IMR-90 (cell line): ENCODE measurements at regions not wholly inside any gene's neighbourhood (a gene's known extent, or its start where the extent isn't known, plus 50 kb on each side); places are given as distances from the start of the nearest gene placed in this dataset.

Source experiments
- ATAC-seq: fragments of 200-7000 bp; cut with Tn5 transposase; 2 replicates; pipeline ENCODE4 v1.9.1; 2020; ENCODE audit warnings: low read depth, mild to moderate bottlenecking, moderate library complexity
- BruUV-seq: library from RNA; stranded (reverse); fragments of 400-500 nt; replicated peaks from 2 replicates; lab custom pipeline; 2021; lab: Mats Ljungman, UMichigan
- CTCF ChIA-PET: fragments of 300-600 bp; formaldehyde crosslinking; extraction: SDS; loops from one replicate; lab custom pipeline; 2021; ENCODE audit warnings: antibody characterized with exemption; lab: Yijun Ruan, JAX
- POLR2A ChIA-PET: fragments of 300-600 bp; sonication (Branson Sonifier 250); formaldehyde crosslinking; loops from one replicate; lab custom pipeline; 2022; ENCODE audit warnings: antibody characterized with exemption; ENCODE audit not compliant: unreplicated experiment; lab: Charles Lee
- DNase-seq: peaks from one replicate; pipeline ENCODE4 v3.0.0; 2013
- H2AFZ ChIP-seq: replicated peaks from 2 replicates; pipeline ENCODE3; 2013; ENCODE audit warnings: low read length, mild to moderate bottlenecking; ENCODE audit not compliant: poor library complexity
- H2AK5ac ChIP-seq: 2 replicates; pipeline ENCODE4 v1.6.1; 2013; ENCODE audit warnings: low read depth, low read length, inconsistent platforms
- H2AK9ac ChIP-seq: replicated peaks from 2 replicates; pipeline ENCODE3; 2013; ENCODE audit warnings: mild to moderate bottlenecking, low read depth, low read length, moderate library complexity; ENCODE audit not compliant: poor library complexity
- H2BK120ac ChIP-seq: 2 replicates; pipeline ENCODE4 v1.6.1; 2013; ENCODE audit warnings: low read depth, low read length, inconsistent platforms
- H2BK15ac ChIP-seq: 3 replicates; pipeline ENCODE4 v1.6.1; 2013; ENCODE audit warnings: low read depth, low read length, inconsistent platforms
- H2BK20ac ChIP-seq: 2 replicates; pipeline ENCODE4 v1.6.1; 2013; ENCODE audit warnings: low read depth, mild to moderate bottlenecking, inconsistent platforms, low read length, moderate library complexity
- H2BK5ac ChIP-seq: 2 replicates; pipeline ENCODE4 v1.6.1; 2013; ENCODE audit warnings: mild to moderate bottlenecking, low read depth, low read length, inconsistent platforms; ENCODE audit not compliant: poor library complexity, severe bottlenecking
- H3K14ac ChIP-seq: replicated peaks from 2 replicates; pipeline ENCODE4 v1.6.1; 2013; ENCODE audit warnings: low read depth, low read length, inconsistent platforms
- H3K18ac ChIP-seq: 2 replicates; pipeline ENCODE4 v1.6.1; 2013; ENCODE audit warnings: low read depth, low read length, control low read depth
- H3K23ac ChIP-seq: 2 replicates; pipeline ENCODE4 v1.6.1; 2013; ENCODE audit warnings: low read depth, low read length, inconsistent platforms
- H3K27ac ChIP-seq: 2 replicates; pipeline ENCODE4 v1.5.1; 2013; ENCODE audit warnings: mild to moderate bottlenecking, control low read depth, low read length; ENCODE audit not compliant: insufficient read depth
- H3K27me3 ChIP-seq: 2 replicates; pipeline ENCODE4 v1.6.1; 2013; ENCODE audit warnings: low read length; ENCODE audit not compliant: control insufficient read depth, insufficient read depth
- H3K36me3 ChIP-seq: 2 replicates; pipeline ENCODE4 v1.6.1; 2013; ENCODE audit warnings: low read length, mixed read lengths; ENCODE audit not compliant: control insufficient read depth, insufficient read depth
- H3K4ac ChIP-seq: 2 replicates; pipeline ENCODE4 v1.6.1; 2013; ENCODE audit warnings: low read depth, low read length, inconsistent platforms
- H3K4me1 ChIP-seq: 2 replicates; pipeline ENCODE4 v1.6.1; 2013; ENCODE audit warnings: low read length, mixed read lengths; ENCODE audit not compliant: control insufficient read depth, insufficient read depth
- H3K4me2 ChIP-seq: 2 replicates; pipeline ENCODE4 v1.6.1; 2013; ENCODE audit warnings: low read depth, mild to moderate bottlenecking, control low read depth, low read length, moderate library complexity
- H3K4me3 ChIP-seq: 2 replicates; pipeline ENCODE4 v1.5.1; 2013; ENCODE audit warnings: low read depth, mild to moderate bottlenecking, control low read depth, low read length, moderate library complexity; ENCODE audit not compliant: insufficient read depth
- H3K56ac ChIP-seq: 2 replicates; pipeline ENCODE4 v1.6.1; 2013; ENCODE audit warnings: low read length, inconsistent platforms; ENCODE audit not compliant: insufficient read depth; ENCODE audit errors: extremely low read depth
- H3K79me1 ChIP-seq, 2 experiments: 2 replicates each; pipeline ENCODE4 v1.6.1; 2013; ENCODE audit warnings: low read length in 2 of 2, inconsistent platforms in 1 of 2, low read depth in 1 of 2
- H3K9ac ChIP-seq: 2 replicates; pipeline ENCODE4 v1.6.1; 2013; ENCODE audit warnings: low read depth, low read length, control low read depth
- H3K9me1 ChIP-seq: 2 replicates; pipeline ENCODE4 v1.6.1; 2013; ENCODE audit warnings: low read length, inconsistent platforms; ENCODE audit not compliant: insufficient read depth
- H3K9me3 ChIP-seq: 2 replicates; pipeline ENCODE4 v1.6.1; 2013; ENCODE audit warnings: low read length; ENCODE audit not compliant: control insufficient read depth, insufficient read depth
- H4K20me1 ChIP-seq: 2 replicates; pipeline ENCODE4 v1.6.1; 2013; ENCODE audit warnings: low read length, inconsistent platforms; ENCODE audit not compliant: insufficient read depth
- H4K5ac ChIP-seq: 2 replicates; pipeline ENCODE4 v1.6.1; 2013; ENCODE audit warnings: mild to moderate bottlenecking, low read depth, low read length, control low read depth
- H4K8ac ChIP-seq, 2 experiments: 2 replicates each; pipeline ENCODE4 v1.6.1; 2013; ENCODE audit warnings: low read depth in 2 of 2, low read length in 2 of 2, control low read depth in 1 of 2, inconsistent platforms in 1 of 2
- H4K91ac ChIP-seq: 2 replicates; pipeline ENCODE4 v1.6.1; 2013; ENCODE audit warnings: low read depth, low read length, inconsistent platforms; ENCODE audit not compliant: insufficient read depth
- BHLHE40 ChIP-seq: fragments of 150-350 bp; IDR thresholded peaks from 2 replicates; pipeline ENCODE4 v1.6.1; 2016; ENCODE audit warnings: mild to moderate bottlenecking, low read depth, low read length
- CEBPB ChIP-seq: IDR thresholded peaks from 2 replicates; pipeline ENCODE4 v1.6.1; 2012; ENCODE audit warnings: low read depth, low read length, improper control_type of control experiment
- CHD1 ChIP-seq: IDR thresholded peaks from 2 replicates; pipeline ENCODE4 v1.6.1; 2012; ENCODE audit warnings: low read depth, low read length, improper control_type of control experiment
- ELK1 ChIP-seq: fragments of 150-350 bp; IDR thresholded peaks from 2 replicates; pipeline ENCODE4 v1.6.1; 2016; ENCODE audit warnings: low read depth, mild to moderate bottlenecking, low read length, moderate library complexity, borderline replicate concordance
- FOS ChIP-seq: fragments of 150-350 bp; IDR thresholded peaks from 2 replicates; pipeline ENCODE4 v1.6.1; 2016; ENCODE audit warnings: low read depth, low read length
- MAZ ChIP-seq: IDR thresholded peaks from 2 replicates; pipeline ENCODE4 v1.6.1; 2012; ENCODE audit warnings: low read depth, mild to moderate bottlenecking, low read length, improper control_type of control experiment, moderate library complexity, borderline replicate concordance
- MXI1 ChIP-seq: IDR thresholded peaks from 2 replicates; pipeline ENCODE4 v1.6.1; 2012; ENCODE audit warnings: low read depth, mild to moderate bottlenecking, low read length, moderate library complexity, borderline replicate concordance
- NFE2L2 ChIP-seq: fragments of 150-350 bp; IDR thresholded peaks from 2 replicates; pipeline ENCODE4 v1.6.1; 2016; ENCODE audit warnings: low read depth, mild to moderate bottlenecking, low read length
- POLR2A ChIP-seq: IDR thresholded peaks from 2 replicates; pipeline ENCODE4 v1.6.1; 2012; ENCODE audit warnings: mild to moderate bottlenecking, low read depth, low read length
- RAD21 ChIP-seq: IDR thresholded peaks from 2 replicates; pipeline ENCODE4 v1.6.1; 2012; ENCODE audit warnings: low read length, improper control_type of control experiment
- RFX5 ChIP-seq: IDR thresholded peaks from 2 replicates; pipeline ENCODE4 v1.8.0; 2012; ENCODE audit warnings: low read depth, mild to moderate bottlenecking, low read length, moderate library complexity
- SMC3 ChIP-seq: fragments of 150-350 bp; IDR thresholded peaks from 2 replicates; pipeline ENCODE4 v1.6.1; 2016; ENCODE audit warnings: low read depth, mild to moderate bottlenecking, antibody characterized with exemption, low read length, moderate library complexity
- WGBS, 2 experiments: methylation state at CpG; one replicate each; pipeline versions ENCODE4 v1.1.5 to v1.1.7; 2013; ENCODE audit warnings: missing lambda C conversion rate in 2 of 2; ENCODE audit not compliant: insufficient read length in 1 of 2; ENCODE audit errors: extremely low coverage in 2 of 2; 5-methylcytosine and 5-hydroxymethylcytosine counted together
- dilution Hi-C: fragments of 300-500 bp; cut with HindIII; formaldehyde crosslinking; loops from one replicate; pipeline ENCODE4 v1.14.3; 2018; ENCODE audit warnings: low sequenced_read_pairs; ENCODE audit not compliant: unreplicated experiment
- in situ Hi-C: fragments of 300-500 bp; cut with MboI; formaldehyde crosslinking; loops from 3 replicates; pipeline ENCODE4 v1.14.3; 2019; ENCODE audit warnings: low sequenced_read_pairs, inconsistent platforms, mixed read lengths
- intact Hi-C: fragments of 100-400 bp; cut with micrococcal nuclease; formaldehyde crosslinking; loops from 2 replicates; pipeline ENCODE4 v1.10.0; 2022

- Histone ChIP-seq H3K9me3 (peaks cover 4% of the 10 kb centered on the region), H3K56ac (no peak overlapping the region), H2AK5ac (no peak overlapping the region), H3K23ac (no peak overlapping the region), H2BK5ac (no peak overlapping the region), H3K4ac (no peak overlapping the region), H4K91ac (no peak overlapping the region), H2BK120ac (no peak overlapping the region), H3K4me1 (no peaks in the 10 kb centered on the region), H3K18ac (no peak overlapping the region), H3K4me2 (no peak overlapping the region), H2BK20ac (no peak overlapping the region), H3K14ac (no peak overlapping the region), H4K20me1 (no peaks in the 10 kb centered on the region), H3K9ac (no peak overlapping the region), H4K5ac (no peak overlapping the region), H3K27ac (no peak overlapping the region), H4K8ac (no peak overlapping the region), H3K36me3 (no peaks in the 10 kb centered on the region), H2AK9ac (no peak overlapping the region), H3K4me3 (no peak overlapping the region), H3K79me1 (no peaks in the 10 kb centered on the region), H2BK15ac (no peak overlapping the region), H3K27me3 (peaks cover 34% of the 10 kb centered on the region), H3K9me1 (peaks cover 6% of the 10 kb centered on the region; the same call in 1 of the 2 replicates), H2AFZ (no peak overlapping the region)
- dilution Hi-C loops = no loop called here
- CTCF ChIA-PET = no interaction called here
- in situ Hi-C loops = no loop called here
- no peak for ATAC-seq
- POLR2A ChIA-PET = no interaction called here
- no TSS peak for BruUV-seq
- no peak for DNase-seq
- intact Hi-C loops = no loop called here
- TF ChIP-seq ELK1 = no peak
- no peak for TF ChIP-seq MAZ
- no peak for TF ChIP-seq SMC3
- no peak for TF ChIP-seq NFE2L2
- TF ChIP-seq POLR2A = no peak
- TF ChIP-seq MXI1 = no peak
- TF ChIP-seq RAD21 = no peak
- no peak for TF ChIP-seq CEBPB
- no peak for TF ChIP-seq CHD1
- TF ChIP-seq BHLHE40 = no peak
- TF ChIP-seq FOS = no peak
- no peak for TF ChIP-seq RFX5
- WGBS, 2 experiments = 67 to 100% methylated on average over 1 to 6 of the region's 10 CpGs
Measured at GRCh38 chr1:10854856-10855459, 58.5 kb upstream of the CASZ1 start.
